Aorta (tissue), 5 donors: ENCODE measurements at regions not wholly inside any gene's neighbourhood (a gene's known extent, or its start where the extent isn't known, plus 50 kb on each side); places are given as distances from the start of the nearest gene placed in this dataset.
A peak's percentile ranks its signal among the peaks of the same experiment; 100 is the strongest.

ENCODE experiments used
- ATAC-seq: fragments of 200-7000 bp; cut with Tn5 transposase; one replicate; pipeline ENCODE4 v1.9.1; 2022; ENCODE audit warnings: moderate library complexity; ENCODE audit not compliant: low FRiP score
- DNase-seq, 2 donors: peaks; one replicate each; pipeline ENCODE4 v3.0.0-alpha.2; 2020
- H3K27ac ChIP-seq, 2 donors: one replicate each; pipeline ENCODE4 v1.5.1; 2013; ENCODE audit warnings: low read length in 2 of 2, mild to moderate bottlenecking in 2 of 2, moderate library complexity in 2 of 2, control low read depth in 1 of 2, inconsistent platforms in 1 of 2, low read depth in 1 of 2
- H3K27me3 ChIP-seq, 2 donors: one replicate each; pipeline ENCODE4 v1.6.1; 2013; ENCODE audit warnings: control low read depth in 1 of 2, low read length in 1 of 2, mild to moderate bottlenecking in 1 of 2, moderate library complexity in 1 of 2; ENCODE audit not compliant: insufficient read depth in 2 of 2, control insufficient read depth in 1 of 2
- H3K36me3 ChIP-seq, 2 donors: one replicate each; pipeline ENCODE4 v1.6.1; 2013; ENCODE audit warnings: control low read depth in 1 of 2, low read length in 1 of 2, mild to moderate bottlenecking in 1 of 2; ENCODE audit not compliant: insufficient read depth in 2 of 2, control insufficient read depth in 1 of 2
- H3K4me1 ChIP-seq, 2 donors: one replicate each; pipeline ENCODE4 v1.6.1; 2013; ENCODE audit warnings: low read length in 2 of 2, control low read depth in 1 of 2, mild to moderate bottlenecking in 1 of 2, moderate library complexity in 1 of 2; ENCODE audit not compliant: insufficient read depth in 2 of 2, control insufficient read depth in 1 of 2
- H3K4me3 ChIP-seq, 2 donors: one replicate each; pipeline ENCODE4 v1.5.1; 2013; ENCODE audit warnings: low read length in 2 of 2, control low read depth in 1 of 2, mild to moderate bottlenecking in 1 of 2
- H3K9me3 ChIP-seq: one replicate; pipeline ENCODE4 v1.6.1; 2013; ENCODE audit warnings: mild to moderate bottlenecking, low read length; ENCODE audit not compliant: control insufficient read depth
- WGBS, 2 donors: extraction: QIAGEN DNeasy Blood & Tissue Kit; methylation state at CpG; one replicate each; pipeline ENCODE4 v1.1.7; 2013; 5-methylcytosine and 5-hydroxymethylcytosine counted together
- intact Hi-C, 2 donors: fragments of 100-400 bp; cut with DNase I; formaldehyde crosslinking; loops; one replicate each; pipeline versions ENCODE4 v1.14.2 to v1.15.0; 2022
- donor health status: healthy with polysubstance abuse.
- donor health status: Bipolar disorder and iron deficiency.
- donor health status: DM: no; HTN: no; CAD: no.
- donor health status: DM: no; HTN: no; CAD: no.
- donor health status: DM: yes; HTN: yes; CAD: no.

DNA sequence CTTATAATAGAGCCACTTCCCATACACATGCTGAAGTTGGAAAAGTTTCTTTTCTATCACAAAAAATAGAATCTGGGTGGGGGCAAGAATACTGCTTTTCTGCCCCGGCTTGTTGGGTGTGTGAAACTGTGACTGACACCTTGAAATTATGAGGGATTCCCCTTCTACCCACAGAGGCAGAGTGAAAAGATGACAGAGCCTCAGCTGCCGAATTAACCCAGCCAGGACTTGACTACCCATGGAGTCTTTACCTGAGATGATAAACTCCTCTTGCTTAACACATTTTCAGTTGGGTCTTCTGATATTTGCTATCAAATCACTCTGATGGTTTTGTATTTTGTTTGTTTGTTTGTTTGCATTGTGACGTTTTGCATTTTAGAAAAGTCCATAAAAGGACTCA is 66.0 kb upstream of the PMAIP1 start:
- WGBS, 2 donors = 47 to 48% methylated on average over 3 of the region's 3 CpGs
- intact Hi-C loops = no loop called here
- ATAC-seq (no peak), DNase-seq (no peak)
- Histone ChIP-seq H3K9me3 (no peaks in the 10 kb centered on the region), H3K27ac (no peak overlapping the region), H3K27me3 (peaks cover 0 to 2% of the 10 kb centered on the region in 2 donors), H3K4me3 (no peak overlapping the region), H3K36me3 (no peaks in the 10 kb centered on the region), H3K4me1 (no peaks in the 10 kb centered on the region)

- intact Hi-C loops = loop anchor here (2.0 to 5.0 kb wide), 3 partner anchors 126 to 365 kb away; partner anchors contain the start of gene CCBE1 (in 1 of the 2)
- Histone ChIP-seq H3K27ac (no peak overlapping the region), H3K4me3 (no peak overlapping the region), H3K27me3 (no peaks in the 10 kb centered on the region), H3K36me3 (no peaks in the 10 kb centered on the region), H3K9me3 (no peaks in the 10 kb centered on the region), H3K4me1 (no peaks in the 10 kb centered on the region)
- DNase-seq = peak in 1 of 2 donors; percentile 51
- WGBS, 2 donors = 33 to 37% methylated on average over 12 of the region's 12 CpGs
- ATAC-seq = peak; percentile 74
Measured at GRCh38 chr18:59823596-59824195, 76.1 kb upstream of the PMAIP1 start.

DNA sequence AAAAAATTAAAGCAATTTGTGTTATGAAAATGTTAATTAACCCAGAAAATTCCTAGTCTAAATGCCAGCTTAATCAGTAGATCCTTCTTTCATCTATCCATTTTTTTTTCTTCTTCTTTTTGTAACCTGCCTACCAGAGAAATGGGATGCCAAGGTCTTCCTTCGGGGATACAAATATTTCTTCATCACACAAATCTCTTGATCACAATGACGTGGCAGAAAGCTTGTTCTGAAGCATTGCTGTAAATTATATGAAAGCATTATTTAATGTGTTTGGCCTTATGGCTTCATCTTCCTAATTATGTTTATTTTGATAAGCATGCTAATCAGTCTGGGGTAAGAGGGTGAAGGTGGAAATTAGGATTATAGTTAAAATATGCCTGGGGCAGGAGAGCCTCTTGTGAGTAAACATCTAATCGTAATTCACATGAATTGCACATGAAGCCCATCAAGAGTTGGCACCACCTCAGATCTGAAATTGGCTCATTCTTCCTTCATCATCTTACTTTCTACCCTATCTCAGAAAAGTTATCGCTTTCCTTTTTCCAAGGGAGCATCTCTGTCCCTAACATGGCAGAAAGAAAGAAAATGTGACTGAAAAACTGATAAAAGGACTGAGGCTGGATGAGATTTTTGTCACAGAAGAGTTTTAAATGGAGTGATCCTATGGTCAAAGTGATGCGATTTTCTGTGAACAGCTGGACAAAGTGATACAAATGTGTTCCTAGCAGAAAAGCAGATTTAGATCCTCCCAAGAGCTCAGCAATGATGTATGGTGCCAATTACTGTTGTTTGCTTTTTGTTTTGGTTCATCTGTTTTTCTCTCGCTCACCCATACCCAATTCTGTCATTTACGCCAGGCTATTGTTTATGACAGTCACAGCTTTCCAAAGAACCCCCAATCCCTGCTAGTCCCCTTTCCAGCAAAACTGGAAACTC is 76.9 kb upstream of the PMAIP1 start:
- H3K27me3 ChIP-seq = no peaks in the 10 kb centered on the region
- no peaks in the 10 kb centered on the region for H3K36me3 ChIP-seq
- ATAC-seq = no peak
- H3K4me1 ChIP-seq = no peaks in the 10 kb centered on the region
- intact Hi-C loops = loop anchor here (2.0 to 5.0 kb wide), 3 partner anchors 126 to 364 kb away; partner anchors contain the start of gene CCBE1 (in 1 of the 2)
- no peak overlapping the region for H3K4me3 ChIP-seq
- WGBS, 2 donors = 68 to 72% methylated on average over 7 of the region's 7 CpGs
- H3K9me3 ChIP-seq = no peaks in the 10 kb centered on the region
- DNase-seq = no peak
- H3K27ac ChIP-seq = no peak overlapping the region

DNA sequence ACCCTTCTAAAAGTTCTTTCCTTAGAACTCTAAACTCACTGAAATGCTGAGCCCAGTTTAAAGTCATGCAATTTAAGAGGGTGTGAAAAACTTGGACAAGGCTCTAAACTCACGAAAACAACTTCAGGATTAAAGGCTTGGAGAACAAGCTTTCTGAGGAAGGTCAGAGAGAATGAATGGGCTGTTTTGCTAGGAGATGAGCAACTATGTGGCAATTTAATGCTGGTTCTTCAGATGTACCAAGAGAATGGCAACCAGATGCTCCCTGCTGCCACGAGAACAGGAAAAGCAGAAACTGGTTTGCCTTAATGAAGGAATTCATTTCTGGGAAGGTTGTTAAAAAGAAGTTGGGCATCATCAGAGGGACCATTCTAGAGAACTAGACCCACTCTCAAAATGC is 77.8 kb upstream of the PMAIP1 start:
- 10 to 18% methylated on average over 2 of the region's 2 CpGs for WGBS, 2 donors
- DNase-seq = no peak
- no peak overlapping the region for H3K4me3 ChIP-seq
- no peaks in the 10 kb centered on the region for H3K36me3 ChIP-seq
- no peaks in the 10 kb centered on the region for H3K4me1 ChIP-seq
- ATAC-seq = no peak
- no peak overlapping the region for H3K27ac ChIP-seq
- H3K27me3 ChIP-seq = no peaks in the 10 kb centered on the region
- H3K9me3 ChIP-seq = no peaks in the 10 kb centered on the region
- intact Hi-C loops = loop anchor here (2.0 to 5.0 kb wide), 3 partner anchors 125 to 363 kb away; partner anchors contain the start of gene CCBE1 (in 1 of the 2)

- DNase-seq = no peak
- intact Hi-C loops = loop anchor here in 1 of 2 donors (5.0 kb wide), 2 partner anchors 123 to 188 kb away; partner anchors contain the start of gene CCBE1
Measured at GRCh38 chr18:59820663-59821062, 79.1 kb upstream of the PMAIP1 start.

DNA sequence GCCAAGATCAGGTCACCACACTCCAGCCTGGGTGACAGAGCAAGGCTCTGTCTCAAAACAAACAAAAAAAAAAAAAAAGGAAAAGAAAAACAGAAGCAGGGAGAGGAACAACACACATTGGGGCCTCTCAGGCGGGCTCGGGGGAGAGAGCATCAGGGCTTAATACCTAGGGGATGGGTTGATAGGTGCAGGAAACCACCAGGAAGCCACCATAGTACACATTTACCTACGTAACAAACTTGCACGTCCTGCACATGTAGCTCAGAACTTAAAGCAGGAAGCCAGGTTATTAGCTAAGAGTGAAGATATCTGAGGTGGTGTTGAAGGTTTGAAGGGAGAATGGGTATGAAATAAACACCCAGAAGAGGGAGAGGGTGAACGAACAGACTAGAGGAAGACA is 81.0 kb upstream of the PMAIP1 start:
- no peak for DNase-seq
- no peak for ATAC-seq
- no peaks in the 10 kb centered on the region for H3K4me1 ChIP-seq
- no peaks in the 10 kb centered on the region for H3K27me3 ChIP-seq
- H3K27ac ChIP-seq = no peak overlapping the region
- 50 to 63% methylated on average over 5 of the region's 5 CpGs for WGBS, 2 donors
- H3K36me3 ChIP-seq = no peaks in the 10 kb centered on the region
- no peaks in the 10 kb centered on the region for H3K9me3 ChIP-seq
- no peak overlapping the region for H3K4me3 ChIP-seq
- intact Hi-C loops = loop anchor here in 1 of 2 donors (5.0 kb wide), 1 partner anchor 41 kb away; no protein-coding TSS in a partner anchor

More at GRCh38 chr18:59820663-59821062, 79.1 kb upstream of the PMAIP1 start:
- no peak overlapping the region for H3K27ac ChIP-seq
- H3K9me3 ChIP-seq = no peaks in the 10 kb centered on the region
- H3K27me3 ChIP-seq = no peaks in the 10 kb centered on the region
- no peaks in the 10 kb centered on the region for H3K4me1 ChIP-seq
- no peaks in the 10 kb centered on the region for H3K36me3 ChIP-seq
- no peak for ATAC-seq
- H3K4me3 ChIP-seq = no peak overlapping the region
- WGBS, 2 donors = 12 to 35% methylated on average over 2 of the region's 2 CpGs

DNA sequence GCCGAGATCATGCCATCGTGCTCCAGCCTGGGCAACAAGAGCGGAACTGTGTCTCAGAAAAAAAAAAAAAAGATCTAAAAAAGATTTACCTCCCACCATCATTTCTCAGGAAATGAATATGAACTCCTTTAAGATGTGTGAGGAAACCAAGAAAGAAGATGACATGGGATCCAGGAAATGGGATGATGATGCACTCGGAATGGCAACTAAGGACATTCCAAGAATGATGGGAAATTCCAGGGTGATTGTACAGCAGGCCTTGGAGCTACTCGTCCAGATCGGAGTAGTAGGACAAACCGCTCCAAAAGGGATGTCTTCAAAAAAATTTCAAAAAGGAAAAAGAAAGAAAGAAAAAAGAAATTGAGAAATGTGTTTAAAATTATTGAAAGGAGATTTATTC is 84.9 kb upstream of the PMAIP1 start:
- no peaks in the 10 kb centered on the region for H3K4me1 ChIP-seq
- ATAC-seq = no peak
- H3K27me3 ChIP-seq = peaks cover 0 to 3% of the 10 kb centered on the region in 2 donors
- DNase-seq = no peak
- WGBS, 2 donors = 49 to 64% methylated on average over 7 of the region's 7 CpGs
- H3K27ac ChIP-seq = no peak overlapping the region
- H3K4me3 ChIP-seq = no peak overlapping the region
- H3K9me3 ChIP-seq = no peaks in the 10 kb centered on the region
- H3K36me3 ChIP-seq = no peaks in the 10 kb centered on the region
- intact Hi-C loops = loop anchor here in 1 of 2 donors (5.0 kb wide), 1 partner anchor 38 kb away; no protein-coding TSS in a partner anchor

GRCh38 chr18:59813942-59814341 is 85.9 kb upstream of the PMAIP1 start:
- WGBS, 2 donors = 0% methylated on average over 1 of the region's 1 CpG
- Histone ChIP-seq H3K27me3 (peaks cover 0 to 3% of the 10 kb centered on the region in 2 donors), H3K9me3 (no peaks in the 10 kb centered on the region), H3K4me1 (no peaks in the 10 kb centered on the region), H3K27ac (no peak overlapping the region), H3K4me3 (no peak overlapping the region), H3K36me3 (no peaks in the 10 kb centered on the region)
- DNase-seq (no peak), ATAC-seq (no peak)
- intact Hi-C loops = no loop called here
